ENCODE measurements at regions not wholly inside any gene's neighbourhood (a gene's known extent, or its start where the extent isn't known, plus 50 kb on each side); places are given as distances from the start of the nearest gene placed in this dataset.

GRCh38 chr14:36423430-36423829, 96.6 kb downstream of the NKX2-1 start:
- TF ChIP-seq POLR2AphosphoS5 (IDR thresholded peaks at IDR 0.05; ENCODE audit: low read depth, low read length) = no peak
- no peak for TF ChIP-seq FOSL1 (IDR thresholded peaks at IDR 0.05; ENCODE audit: low read depth)
- TF ChIP-seq ZNF274 (IDR thresholded peaks at IDR 0.05; ENCODE audit: low read depth, low read length) = no peak
- TF ChIP-seq REST (IDR thresholded peaks at IDR 0.05; ENCODE audit: low read depth) = no peak
- no peak for TF ChIP-seq CTCF (IDR thresholded peaks at IDR 0.05 in 2 of 3, conservative IDR thresholded peaks at IDR 0.05 in 1 of 3; ENCODE audit: borderline replicate concordance in 1 of 3, insufficient read depth in 1 of 3, low read depth in 2 of 3, low read length in 2 of 3)
- TF ChIP-seq EGR1 (IDR thresholded peaks at IDR 0.05; ENCODE audit: low read depth) = no peak

Data from HCT116 (cell line).